ENCODE measurements at regions not wholly inside any gene's neighbourhood (a gene's known extent, or its start where the extent isn't known, plus 50 kb on each side); places are given as distances from the start of the nearest gene placed in this dataset.
"Not testable (repeated sequence)": the region's sequence is repeated elsewhere in the genome, so short reads cannot be mapped to it uniquely, and the experiment has no call there.

GRCh38 chr7:148485618-148486017 lies 104.9 kb upstream of the C7orf33 start:
- no peaks in the 10 kb centered on the region for H3K9me3 ChIP-seq (ENCODE audit: control insufficient read depth in 5 of 5, low read length in 5 of 5)
- peaks cover 0 to 8% (median 0%) of the 10 kb centered on the region in 5 donors for H3K27me3 ChIP-seq (ENCODE audit: control insufficient read depth in 5 of 5, insufficient read depth in 4 of 5, low read length in 5 of 5)
- no peak overlapping the region for H3K27ac ChIP-seq (ENCODE audit: low read depth, low read length)
- H3K4me1 ChIP-seq (ENCODE audit: control insufficient read depth in 5 of 5, insufficient read depth in 5 of 5, low read length in 5 of 5): peaks cover under 1 to 17% (median 16%) of the 10 kb centered on the region in 5 donors
- no peak overlapping the region for H3K9ac ChIP-seq (ENCODE audit: low read length in 5 of 5)
- no peak overlapping the region for H3K4me3 ChIP-seq (ENCODE audit: low read depth in 1 of 5, low read length in 5 of 5)
- H3K36me3 ChIP-seq (ENCODE audit: control insufficient read depth in 5 of 5, insufficient read depth in 5 of 5, low read length in 5 of 5): no peaks in the 10 kb centered on the region

DNA sequence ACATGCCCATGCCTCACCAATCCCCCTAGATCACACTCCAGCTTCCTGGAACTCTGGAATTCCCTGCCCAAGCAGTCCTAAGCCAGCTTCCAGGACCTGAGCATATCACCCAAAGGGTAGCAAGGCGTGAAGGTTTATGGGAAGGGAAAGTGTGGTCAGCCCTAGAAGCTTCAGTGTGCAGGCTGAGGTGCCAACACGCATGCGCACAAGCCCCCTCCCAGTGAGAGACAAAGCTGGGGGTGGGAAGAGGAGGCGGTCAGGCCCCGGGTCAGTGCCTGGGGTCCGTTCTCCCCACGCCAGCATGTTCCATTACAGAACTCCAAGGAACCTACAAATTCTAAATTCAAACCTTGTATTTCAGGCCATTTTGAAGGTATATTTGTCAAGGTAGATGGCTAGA lies 103.6 kb upstream of the C7orf33 start:
- H3K9ac ChIP-seq (ENCODE audit: low read length in 5 of 5): no peak overlapping the region
- no peak overlapping the region for H3K27ac ChIP-seq (ENCODE audit: low read depth, low read length)
- H3K27me3 ChIP-seq (ENCODE audit: control insufficient read depth in 5 of 5, insufficient read depth in 4 of 5, low read length in 5 of 5): peaks cover 0 to 8% (median 0%) of the 10 kb centered on the region in 5 donors
- no peaks in the 10 kb centered on the region for H3K36me3 ChIP-seq (ENCODE audit: control insufficient read depth in 5 of 5, insufficient read depth in 5 of 5, low read length in 5 of 5)
- H3K4me1 ChIP-seq (ENCODE audit: control insufficient read depth in 5 of 5, insufficient read depth in 5 of 5, low read length in 5 of 5): peaks cover 0 to 4% (median 3%) of the 10 kb centered on the region in 5 donors
- H3K9me3 ChIP-seq (ENCODE audit: control insufficient read depth in 5 of 5, low read length in 5 of 5): no peaks in the 10 kb centered on the region
- H3K4me3 ChIP-seq (ENCODE audit: low read depth in 1 of 5, low read length in 5 of 5): no peak overlapping the region

DNA sequence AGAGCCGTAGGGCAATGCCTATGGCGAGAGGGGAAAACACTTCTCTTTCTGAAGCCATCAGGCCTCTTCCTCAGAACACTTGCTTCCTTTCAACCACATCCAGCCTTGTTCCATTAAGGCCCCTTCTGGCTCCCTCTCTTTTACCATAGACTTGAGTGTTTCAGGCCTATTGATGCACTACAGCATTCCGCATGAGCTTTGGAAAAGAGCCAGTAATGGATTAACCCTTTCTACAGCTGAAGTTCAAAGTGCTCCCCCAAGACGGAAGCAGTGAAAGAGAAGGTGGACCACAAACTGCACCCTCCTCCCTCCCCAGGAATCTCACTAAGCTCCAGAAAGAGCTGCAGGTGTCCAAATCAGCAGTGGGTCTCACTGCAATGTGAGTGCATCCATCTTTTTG lies 102.7 kb upstream of the C7orf33 start:
- Histone ChIP-seq H3K36me3 (ENCODE audit: control insufficient read depth in 5 of 5, insufficient read depth in 5 of 5, low read length in 5 of 5) (no peaks in the 10 kb centered on the region), H3K9me3 (ENCODE audit: control insufficient read depth in 5 of 5, low read length in 5 of 5) (peaks cover 0 to 8% (median 4%) of the 10 kb centered on the region in 5 donors), H3K27me3 (ENCODE audit: control insufficient read depth in 5 of 5, insufficient read depth in 4 of 5, low read length in 5 of 5) (peaks cover 0 to 8% (median 0%) of the 10 kb centered on the region in 5 donors), H3K9ac (ENCODE audit: low read length in 5 of 5) (no peak overlapping the region), H3K4me3 (ENCODE audit: low read depth in 1 of 5, low read length in 5 of 5) (no peak overlapping the region), H3K4me1 (ENCODE audit: control insufficient read depth in 5 of 5, insufficient read depth in 5 of 5, low read length in 5 of 5) (no peaks in the 10 kb centered on the region), H3K27ac (ENCODE audit: low read depth, low read length) (no peak overlapping the region)

GRCh38 chr7:148489678-148490077 lies 100.9 kb upstream of the C7orf33 start:
- Histone ChIP-seq H3K4me1 (ENCODE audit: control insufficient read depth in 5 of 5, insufficient read depth in 5 of 5, low read length in 5 of 5) (no peaks in the 10 kb centered on the region), H3K9me3 (ENCODE audit: control insufficient read depth in 5 of 5, low read length in 5 of 5) (peaks cover 0 to 9% (median 4%) of the 10 kb centered on the region in 5 donors), H3K9ac (ENCODE audit: low read length in 5 of 5) (no peak overlapping the region), H3K27ac (ENCODE audit: low read depth, low read length) (no peak overlapping the region), H3K4me3 (ENCODE audit: low read depth in 1 of 5, low read length in 5 of 5) (no peak overlapping the region), H3K36me3 (ENCODE audit: control insufficient read depth in 5 of 5, insufficient read depth in 5 of 5, low read length in 5 of 5) (no peaks in the 10 kb centered on the region), H3K27me3 (ENCODE audit: control insufficient read depth in 5 of 5, insufficient read depth in 4 of 5, low read length in 5 of 5) (peaks cover 0 to 8% (median 0%) of the 10 kb centered on the region in 5 donors)

DNA sequence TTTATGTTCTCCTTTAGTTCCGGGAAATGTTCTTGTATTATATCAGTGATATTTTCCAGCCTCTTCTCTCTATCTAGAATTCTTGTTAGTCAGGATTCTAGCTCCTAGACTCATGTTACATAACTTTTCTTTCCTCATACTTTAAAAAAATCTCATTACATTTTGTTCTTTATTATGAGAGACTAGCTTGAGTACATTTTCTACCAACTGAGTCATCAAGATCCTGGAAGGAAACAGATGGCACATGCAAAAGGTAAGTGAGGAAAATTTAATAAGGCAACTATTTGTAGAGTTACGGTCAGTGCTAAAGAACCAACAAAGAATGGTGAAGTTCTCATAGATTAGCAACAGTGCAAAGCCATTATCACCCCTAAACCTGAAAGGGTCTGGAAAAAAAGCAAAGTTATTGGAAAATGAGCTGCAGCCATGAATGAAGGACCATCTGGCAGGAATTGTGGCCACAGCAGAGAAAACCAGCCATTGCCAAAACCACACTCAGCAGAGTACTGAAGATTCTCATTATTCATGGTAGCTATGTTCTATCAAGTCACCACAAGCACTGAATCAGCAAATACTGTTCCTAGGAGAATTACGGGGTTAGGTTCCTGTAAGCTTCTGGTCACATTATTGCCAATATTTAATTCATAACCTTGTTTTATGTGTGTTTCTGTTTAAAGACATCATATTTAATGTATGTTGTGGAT lies 98.3 kb upstream of the C7orf33 start:
- no peak overlapping the region for H3K9ac ChIP-seq (ENCODE audit: low read length in 5 of 5)
- no peak overlapping the region for H3K27ac ChIP-seq (ENCODE audit: low read depth, low read length)

GRCh38 chr7:148495605-148496004 lies 95.0 kb upstream of the C7orf33 start:
- H3K27me3 ChIP-seq (ENCODE audit: control insufficient read depth in 5 of 5, insufficient read depth in 4 of 5, low read length in 5 of 5): peaks cover 4 to 14% (median 7%) of the 10 kb centered on the region in 5 donors
- peaks cover 0 to 9% (median 4%) of the 10 kb centered on the region in 5 donors for H3K9me3 ChIP-seq (ENCODE audit: control insufficient read depth in 5 of 5, low read length in 5 of 5)
- H3K4me1 ChIP-seq (ENCODE audit: control insufficient read depth in 5 of 5, insufficient read depth in 5 of 5, low read length in 5 of 5): no peaks in the 10 kb centered on the region
- no peak overlapping the region for H3K4me3 ChIP-seq (ENCODE audit: low read depth in 1 of 5, low read length in 5 of 5)
- H3K36me3 ChIP-seq (ENCODE audit: control insufficient read depth in 5 of 5, insufficient read depth in 5 of 5, low read length in 5 of 5): no peaks in the 10 kb centered on the region
- H3K9ac ChIP-seq (ENCODE audit: low read length in 5 of 5): no peak overlapping the region
- no peak overlapping the region for H3K27ac ChIP-seq (ENCODE audit: low read depth, low read length)

More for the DNA sequence above, 98.3 kb upstream of the C7orf33 start:
- Histone ChIP-seq H3K36me3 (ENCODE audit: control insufficient read depth in 5 of 5, insufficient read depth in 5 of 5, low read length in 5 of 5) (no peaks in the 10 kb centered on the region), H3K9me3 (ENCODE audit: control insufficient read depth in 5 of 5, low read length in 5 of 5) (peaks cover 0 to 9% (median 4%) of the 10 kb centered on the region in 5 donors), H3K27me3 (ENCODE audit: control insufficient read depth in 5 of 5, insufficient read depth in 4 of 5, low read length in 5 of 5) (peaks cover 0 to 8% (median 3%) of the 10 kb centered on the region in 5 donors), H3K4me1 (ENCODE audit: control insufficient read depth in 5 of 5, insufficient read depth in 5 of 5, low read length in 5 of 5) (no peaks in the 10 kb centered on the region), H3K4me3 (ENCODE audit: low read depth in 1 of 5, low read length in 5 of 5) (no peak overlapping the region)

DNA sequence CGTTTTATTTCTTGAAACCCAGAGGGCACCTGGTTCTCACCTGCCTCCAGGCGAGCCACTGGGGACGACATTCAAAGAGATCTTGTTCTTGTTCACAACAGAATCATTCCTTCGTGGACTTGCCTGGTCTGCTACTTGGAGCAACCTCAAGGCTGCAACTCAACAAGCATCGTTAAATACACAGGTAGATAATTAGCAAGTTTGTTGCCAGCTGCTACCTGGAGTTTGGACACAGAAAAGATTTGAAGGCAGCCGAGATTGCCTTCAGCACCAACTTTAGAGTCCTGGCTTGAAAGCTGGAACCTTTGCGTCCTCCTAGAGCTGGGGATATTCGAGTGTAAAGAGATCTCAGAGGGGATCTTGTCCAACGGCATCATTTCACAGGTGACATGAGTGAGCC lies 89.6 kb upstream of the C7orf33 start:
- no peaks in the 10 kb centered on the region for H3K36me3 ChIP-seq (ENCODE audit: control insufficient read depth in 5 of 5, insufficient read depth in 5 of 5, low read length in 5 of 5)
- no peaks in the 10 kb centered on the region for H3K9me3 ChIP-seq (ENCODE audit: control insufficient read depth in 5 of 5, low read length in 5 of 5)
- no peak overlapping the region for H3K9ac ChIP-seq (ENCODE audit: low read length in 5 of 5)
- no peak overlapping the region for H3K27ac ChIP-seq (ENCODE audit: low read depth, low read length)
- H3K4me3 ChIP-seq (ENCODE audit: low read depth in 1 of 5, low read length in 5 of 5): no peak overlapping the region
- peaks cover 10 to 20% (median 16%) of the 10 kb centered on the region in 5 donors for H3K27me3 ChIP-seq (ENCODE audit: control insufficient read depth in 5 of 5, insufficient read depth in 4 of 5, low read length in 5 of 5)
- no peaks in the 10 kb centered on the region for H3K4me1 ChIP-seq (ENCODE audit: control insufficient read depth in 5 of 5, insufficient read depth in 5 of 5, low read length in 5 of 5)

DNA sequence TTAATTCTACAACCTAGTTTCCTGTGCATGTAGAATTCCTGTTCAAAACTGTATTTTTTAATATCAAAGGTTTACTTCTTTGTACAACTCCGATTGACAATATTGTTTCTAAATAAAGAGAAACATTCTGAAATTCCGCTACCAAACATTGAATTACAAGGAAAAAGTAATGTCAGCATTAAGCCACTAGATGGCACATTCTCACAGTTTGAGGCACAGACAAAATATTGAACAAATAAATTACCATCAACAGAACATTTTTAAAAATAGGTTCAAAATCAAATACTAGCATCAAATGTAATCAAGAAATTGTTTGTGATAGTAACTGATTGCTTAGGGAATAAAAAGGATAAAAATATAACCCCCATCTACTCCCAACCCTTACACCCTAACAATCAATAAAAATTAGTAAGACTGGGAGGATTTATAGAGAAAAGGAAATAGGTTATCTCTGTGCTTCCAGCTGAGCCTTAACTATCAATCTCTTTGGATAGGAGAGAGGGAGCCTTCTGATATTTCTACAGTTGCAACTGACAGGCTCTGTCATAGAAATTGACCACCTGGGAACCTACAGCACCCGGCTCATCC lies 86.6 kb upstream of the C7orf33 start:
- Histone ChIP-seq H3K9me3 (ENCODE audit: control insufficient read depth in 5 of 5, low read length in 5 of 5) (no peaks in the 10 kb centered on the region), H3K4me1 (ENCODE audit: control insufficient read depth in 5 of 5, insufficient read depth in 5 of 5, low read length in 5 of 5) (no peaks in the 10 kb centered on the region), H3K4me3 (ENCODE audit: low read depth in 1 of 5, low read length in 5 of 5) (no peak overlapping the region), H3K36me3 (ENCODE audit: control insufficient read depth in 5 of 5, insufficient read depth in 5 of 5, low read length in 5 of 5) (no peaks in the 10 kb centered on the region), H3K27me3 (ENCODE audit: control insufficient read depth in 5 of 5, insufficient read depth in 4 of 5, low read length in 5 of 5) (peaks cover 10 to 20% (median 12%) of the 10 kb centered on the region in 5 donors), H3K9ac (ENCODE audit: low read length in 5 of 5) (no peak overlapping the region), H3K27ac (ENCODE audit: low read depth, low read length) (no peak overlapping the region)

DNA sequence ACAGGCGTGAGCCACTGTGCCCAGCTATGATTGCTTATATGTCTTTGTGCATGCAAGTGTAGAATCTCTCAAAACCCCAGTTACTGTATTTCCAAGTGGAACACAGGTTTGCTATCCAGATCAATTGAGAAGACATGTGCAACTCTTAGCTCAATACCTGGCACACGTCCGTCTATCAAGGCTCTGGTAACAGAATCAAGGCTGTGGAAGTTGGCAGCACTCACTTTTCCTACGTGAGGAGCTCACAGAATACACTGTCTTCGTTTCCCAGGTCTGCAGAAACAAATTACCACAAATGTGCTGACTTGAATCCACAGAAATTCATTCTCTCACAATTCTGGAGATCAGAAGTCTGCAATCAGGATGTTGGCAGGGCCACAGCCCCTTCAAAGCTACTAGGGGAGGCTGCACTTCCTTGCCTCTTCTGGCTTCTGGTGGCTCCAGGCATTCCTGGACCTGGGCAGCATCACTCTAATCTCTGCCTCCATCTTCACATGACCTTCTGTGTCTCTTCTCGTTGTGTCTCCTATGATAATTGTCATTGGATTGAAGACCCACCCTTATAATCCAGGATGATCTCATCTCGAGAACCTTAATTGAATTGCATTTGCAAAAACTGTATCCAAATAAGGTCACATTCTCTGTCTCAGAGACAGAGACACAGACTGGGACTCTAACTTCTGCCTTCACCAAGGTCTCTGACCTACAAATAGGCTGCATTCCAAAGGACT lies 84.8 kb upstream of the C7orf33 start:
- Histone ChIP-seq H3K4me3 (ENCODE audit: low read depth in 1 of 5, low read length in 5 of 5) (no peak overlapping the region), H3K4me1 (ENCODE audit: control insufficient read depth in 5 of 5, insufficient read depth in 5 of 5, low read length in 5 of 5) (no peaks in the 10 kb centered on the region)

GRCh38 chr7:148507064-148507573 lies 83.4 kb upstream of the C7orf33 start:
- H3K4me1 ChIP-seq (ENCODE audit: control insufficient read depth in 5 of 5, insufficient read depth in 5 of 5, low read length in 5 of 5); H3K9me3 ChIP-seq (ENCODE audit: control insufficient read depth in 5 of 5, low read length in 5 of 5); H3K27ac ChIP-seq (ENCODE audit: low read depth, low read length): not testable (repeated sequence)

More for the DNA sequence above, 84.8 kb upstream of the C7orf33 start:
- Histone ChIP-seq H3K9me3 (ENCODE audit: control insufficient read depth in 5 of 5, low read length in 5 of 5) (no peaks in the 10 kb centered on the region), H3K36me3 (ENCODE audit: control insufficient read depth in 5 of 5, insufficient read depth in 5 of 5, low read length in 5 of 5) (no peaks in the 10 kb centered on the region), H3K27ac (ENCODE audit: low read depth, low read length) (no peak overlapping the region), H3K9ac (ENCODE audit: low read length in 5 of 5) (no peak overlapping the region), H3K27me3 (ENCODE audit: control insufficient read depth in 5 of 5, insufficient read depth in 4 of 5, low read length in 5 of 5) (peaks cover 3 to 9% (median 8%) of the 10 kb centered on the region in 5 donors)

More at GRCh38 chr7:148507064-148507573, 83.4 kb upstream of the C7orf33 start:
- not testable (repeated sequence) for H3K27me3 ChIP-seq (ENCODE audit: control insufficient read depth in 5 of 5, insufficient read depth in 4 of 5, low read length in 5 of 5); H3K9ac ChIP-seq (ENCODE audit: low read length in 5 of 5); H3K4me3 ChIP-seq (ENCODE audit: low read depth in 1 of 5, low read length in 5 of 5); H3K36me3 ChIP-seq (ENCODE audit: control insufficient read depth in 5 of 5, insufficient read depth in 5 of 5, low read length in 5 of 5)

All from subcutaneous abdominal adipose tissue (tissue), 5 donors.